WTC11 (cell line): ENCODE measurements at regions not wholly inside any gene's neighbourhood (a gene's known extent, or its start where the extent isn't known, plus 50 kb on each side); places are given as distances from the start of the nearest gene placed in this dataset.

Experiments used
- ATAC-seq: fragments of 200-7000 bp; cut with Tn5 transposase; 2 replicates; pipeline ENCODE4 v1.10.0; 2021; ENCODE audit warnings: mild to moderate bottlenecking, moderate library complexity
- CTCF ChIA-PET: fragments of 300-600 bp; sonication (Branson Sonifier 250); formaldehyde crosslinking; loops from one replicate; lab custom pipeline; 2021; ENCODE audit warnings: antibody characterized with exemption; lab: Charles Lee
- POLR2A ChIA-PET: fragments of 350-600 bp; sonication (Branson Sonifier 250); formaldehyde crosslinking; loops from one replicate; lab custom pipeline; 2021; ENCODE audit warnings: antibody characterized with exemption; lab: Charles Lee
- DNase-seq: peaks from one replicate; pipeline ENCODE4 v3.0.0; 2021; ENCODE audit warnings: low spot score
- H3K27ac Mint-ChIP-seq: 2 replicates; pipeline ENCODE4 v1.8.0; 2021; ENCODE audit warnings: mixed read lengths
- H3K27me3 Mint-ChIP-seq: 2 replicates; pipeline ENCODE4 v1.8.0; 2021; ENCODE audit warnings: low read depth, mild to moderate bottlenecking, moderate library complexity, mixed read lengths
- H3K36me3 Mint-ChIP-seq: 2 replicates; pipeline ENCODE4 v1.8.0; 2021; ENCODE audit warnings: mixed read lengths
- H3K4me1 Mint-ChIP-seq: 2 replicates; pipeline ENCODE4 v1.8.0; 2022; ENCODE audit warnings: mixed read lengths
- H3K4me3 Mint-ChIP-seq: 2 replicates; pipeline ENCODE4 v1.8.0; 2021; ENCODE audit warnings: mild to moderate bottlenecking, moderate library complexity, mixed read lengths
- H3K9me3 Mint-ChIP-seq: 2 replicates; pipeline ENCODE4 v1.8.0; 2021; ENCODE audit warnings: mixed read lengths
- ATF1 ChIP-seq: sonication (generic); formaldehyde crosslinking; IDR thresholded peaks from 2 replicates; pipeline ENCODE4 v1.8.1; 2023; ENCODE audit warnings: mild to moderate bottlenecking, moderate library complexity, missing genetic modification reagents
- CDX4 ChIP-seq: fragments of 250-450 bp; sonication (Bioruptor Pico); IDR thresholded peaks from 2 replicates; pipeline ENCODE4 v1.9.0; 2021; ENCODE audit warnings: moderate library complexity, mild to moderate bottlenecking, inconsistent platforms, borderline replicate concordance
- CREM ChIP-seq: sonication (generic); formaldehyde crosslinking; IDR thresholded peaks from 2 replicates; pipeline ENCODE4 v1.8.1; 2022; ENCODE audit warnings: mild to moderate bottlenecking, missing genetic modification reagents, moderate library complexity
- E2F4 ChIP-seq: sonication (generic); formaldehyde crosslinking; IDR thresholded peaks from 2 replicates; pipeline ENCODE4 v1.8.1; 2022; ENCODE audit warnings: low read depth, mild to moderate bottlenecking, moderate library complexity, missing genetic modification reagents, borderline replicate concordance
- EMX1 ChIP-seq: fragments of 250-450 bp; sonication (Bioruptor Pico); IDR thresholded peaks from 2 replicates; pipeline ENCODE4 v1.8.0; 2021; ENCODE audit warnings: mild to moderate bottlenecking
- GABPB1 ChIP-seq: sonication (generic); formaldehyde crosslinking; IDR thresholded peaks from 2 replicates; pipeline ENCODE4 v1.8.1; 2023; ENCODE audit warnings: mild to moderate bottlenecking, missing genetic modification reagents
- GRHL2 ChIP-seq: fragments of 250-450 bp; sonication (Bioruptor Pico); IDR thresholded peaks from 2 replicates; pipeline ENCODE4 v1.8.0; 2022; ENCODE audit warnings: mild to moderate bottlenecking, moderate library complexity; ENCODE audit not compliant: insufficient replicate concordance, severe bottlenecking
- HMGXB4 ChIP-seq: sonication (generic); formaldehyde crosslinking; IDR thresholded peaks from 2 replicates; pipeline ENCODE4 v1.8.1; 2023; ENCODE audit warnings: mild to moderate bottlenecking, moderate library complexity, missing genetic modification reagents
- MXD4 ChIP-seq: fragments of 250-450 bp; sonication (Bioruptor Pico); IDR thresholded peaks from 2 replicates; pipeline ENCODE4 v1.8.0; 2021; ENCODE audit warnings: mild to moderate bottlenecking, moderate library complexity, borderline replicate concordance
- NFYB ChIP-seq: sonication (generic); formaldehyde crosslinking; conservative IDR thresholded peaks from 2 replicates; pipeline ENCODE4 v1.8.0; 2022; ENCODE audit warnings: low read depth, missing genetic modification reagents
- PRDM15 ChIP-seq: sonication (generic); formaldehyde crosslinking; IDR thresholded peaks from 2 replicates; pipeline ENCODE4 v1.8.0; 2022; ENCODE audit warnings: missing genetic modification reagents
- SMAD4 ChIP-seq: sonication (generic); formaldehyde crosslinking; IDR thresholded peaks from 2 replicates; pipeline ENCODE4 v1.8.0; 2022; ENCODE audit warnings: mild to moderate bottlenecking, missing genetic modification reagents
- SOX15 ChIP-seq: fragments of 250-450 bp; sonication (Bioruptor Pico); IDR thresholded peaks from 2 replicates; pipeline ENCODE4 v1.9.0; 2021; ENCODE audit warnings: mild to moderate bottlenecking
- SP1 ChIP-seq: sonication (generic); formaldehyde crosslinking; conservative IDR thresholded peaks from 2 replicates; pipeline ENCODE4 v1.8.1; 2022; ENCODE audit warnings: missing genetic modification reagents
- STAT6 ChIP-seq: sonication (generic); formaldehyde crosslinking; conservative IDR thresholded peaks from 2 replicates; pipeline ENCODE4 v1.8.1; 2023; ENCODE audit warnings: mild to moderate bottlenecking, low read depth, missing genetic modification reagents, moderate library complexity
- TEAD4 ChIP-seq: sonication (generic); formaldehyde crosslinking; IDR thresholded peaks from 2 replicates; pipeline ENCODE4 v1.8.0; 2022; ENCODE audit warnings: mild to moderate bottlenecking, missing genetic modification reagents
- USF1 ChIP-seq: sonication (generic); formaldehyde crosslinking; IDR thresholded peaks from 2 replicates; pipeline ENCODE4 v1.8.0; 2022; ENCODE audit warnings: mild to moderate bottlenecking, missing genetic modification reagents
- ZNF232 ChIP-seq: sonication (generic); formaldehyde crosslinking; IDR thresholded peaks from 2 replicates; pipeline ENCODE4 v1.8.0; 2022; ENCODE audit warnings: mild to moderate bottlenecking, missing genetic modification reagents
- ZNF263 ChIP-seq: sonication (generic); formaldehyde crosslinking; IDR thresholded peaks from 2 replicates; pipeline ENCODE4 v1.8.1; 2022; ENCODE audit warnings: low read depth, mild to moderate bottlenecking, moderate library complexity, missing genetic modification reagents
- ZNF396 ChIP-seq: fragments of 250-450 bp; sonication (Bioruptor Pico); IDR thresholded peaks from 2 replicates; pipeline ENCODE4 v1.8.0; 2021; ENCODE audit warnings: mild to moderate bottlenecking, moderate library complexity, borderline replicate concordance

- ChIA-PET CTCF (no interaction called here), POLR2A (no interaction called here)
- TF ChIP-seq CREM = no peak
- no peak for TF ChIP-seq TEAD4 (CRISPR knock-in tag)
- no peak for TF ChIP-seq STAT6 (CRISPR knock-in tag)
- TF ChIP-seq SP1 (CRISPR knock-in tag) = no peak
- TF ChIP-seq ZNF396 (CRISPR knock-in tag) = no peak
- TF ChIP-seq NFYB (CRISPR knock-in tag) = no peak
- TF ChIP-seq ZNF263 = no peak
- TF ChIP-seq GRHL2 (CRISPR knock-in tag) = no peak
- TF ChIP-seq SOX15 (CRISPR knock-in tag) = no peak
- no peak for TF ChIP-seq ATF1
- no peak for TF ChIP-seq PRDM15 (CRISPR knock-in tag)
- no peak for TF ChIP-seq ZNF232 (CRISPR knock-in tag)
- no peak for TF ChIP-seq MXD4 (CRISPR knock-in tag)
- TF ChIP-seq E2F4 (CRISPR knock-in tag) = no peak
- no peak for TF ChIP-seq SMAD4 (CRISPR knock-in tag)
- no peak for TF ChIP-seq EMX1 (CRISPR knock-in tag)
- no peak for TF ChIP-seq CDX4
- TF ChIP-seq HMGXB4 (CRISPR knock-in tag) = no peak
- no peak for TF ChIP-seq USF1 (CRISPR knock-in tag)
- TF ChIP-seq GABPB1 (CRISPR knock-in tag) = no peak
- DNase-seq (no peak), ATAC-seq (no peak)
- peaks cover 10% of the 10 kb centered on the region; the same call in 1 of the 2 replicates for H3K36me3 Mint-ChIP-seq
- no peaks in the 10 kb centered on the region for H3K27me3 Mint-ChIP-seq
- peaks cover 19% of the 10 kb centered on the region for H3K9me3 Mint-ChIP-seq
- no peak overlapping the region for H3K27ac Mint-ChIP-seq
- 0 out of 2 replicates have a peak, but pooled peaks cover 3% of the 10 kb centered on the region for H3K4me1 Mint-ChIP-seq
- H3K4me3 Mint-ChIP-seq = no peak overlapping the region
These were observed 270.8 kb upstream of the UBE2E3 start for GRCh38 chr2:180709392-180710145.
